Activated CD4-positive, alpha-beta T cell treated with anti-CD3 and anti-CD28 coated beads for 4 hours (primary cell): ENCODE measurements at regions not wholly inside any gene's neighbourhood (a gene's known extent, or its start where the extent isn't known, plus 50 kb on each side); places are given as distances from the start of the nearest gene placed in this dataset.
"Not testable (repeated sequence)": the region's sequence is repeated elsewhere in the genome, so short reads cannot be mapped to it uniquely, and the experiment has no call there.

Experiments
- DNase-seq, 2 donors: peaks; one replicate each; pipeline ENCODE4 v3.0.0-alpha.2; 2020

DNA sequence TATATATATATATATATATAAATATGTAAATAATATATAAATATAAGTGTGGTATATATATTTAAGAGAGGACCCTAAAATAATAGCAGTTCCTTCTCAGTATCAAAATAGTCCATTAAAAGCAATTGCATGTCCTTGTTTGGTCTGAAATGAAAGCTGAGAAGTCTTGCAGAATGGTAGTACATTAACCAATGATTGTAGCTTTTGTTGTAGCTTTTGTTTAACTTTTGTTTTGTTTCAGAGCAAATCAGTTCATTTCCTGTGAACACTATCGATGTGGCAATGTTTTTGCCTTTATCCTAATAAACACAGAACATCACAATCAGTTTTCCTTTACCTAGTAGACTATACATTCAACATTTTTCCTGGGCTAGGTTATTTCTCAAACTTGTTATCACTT, 1256.2 kb upstream of the SPRY2 start:
- DNase-seq = no peak

- no peak for DNase-seq
These were observed 1255.4 kb upstream of the SPRY2 start for GRCh38 chr13:81596224-81596753.

GRCh38 chr13:81591528-81592220, 1250.7 kb upstream of the SPRY2 start:
- no peak for DNase-seq

DNA sequence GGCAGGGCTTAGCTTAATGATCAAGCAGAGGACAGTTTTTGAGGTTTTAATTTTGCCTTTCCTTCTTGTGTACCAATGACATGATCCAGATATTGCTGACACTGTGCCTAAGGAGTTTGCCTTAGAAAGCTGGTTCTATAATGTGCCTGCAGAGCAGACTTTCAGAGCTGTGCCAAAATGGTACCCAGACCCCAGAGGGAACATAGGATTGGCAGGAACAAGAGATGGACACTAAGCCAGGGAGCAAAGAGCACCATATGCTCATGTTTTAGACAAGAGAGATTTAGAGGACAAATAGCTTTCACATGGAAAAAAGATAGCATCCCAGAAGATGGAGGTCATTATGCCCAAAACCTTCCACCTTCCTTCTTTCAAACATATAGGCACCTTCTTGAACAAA, 1241.5 kb upstream of the SPRY2 start:
- DNase-seq = no peak

DNA sequence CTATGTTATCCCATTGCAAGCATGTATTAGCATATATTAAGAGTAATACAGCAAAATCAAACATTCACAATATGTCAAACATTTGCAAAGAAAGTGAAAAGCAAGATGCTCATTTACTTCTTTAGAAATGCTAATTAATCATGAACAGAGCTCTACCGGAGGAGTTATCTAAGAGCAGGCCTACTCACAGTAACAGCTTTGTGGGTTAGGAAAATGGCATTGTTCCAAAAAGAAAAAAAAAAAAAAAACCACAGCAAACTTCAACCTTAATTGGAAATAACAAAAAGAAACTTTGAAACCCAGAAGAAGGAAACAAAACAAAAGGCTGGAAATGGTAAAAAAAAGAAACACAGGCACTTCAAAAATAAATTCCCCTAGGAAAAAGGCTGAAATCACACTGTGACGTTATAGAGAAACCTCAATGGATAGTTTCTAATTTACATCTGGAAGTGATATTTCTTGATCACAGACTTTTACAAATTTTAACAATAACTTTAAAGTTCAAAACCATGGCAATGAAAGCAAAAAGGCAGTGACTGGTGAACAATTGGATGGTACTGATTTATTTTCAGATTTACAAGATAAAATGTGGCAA, 1236.8 kb upstream of the SPRY2 start:
- DNase-seq = no peak

- DNase-seq = no peak
These were observed 1227.9 kb upstream of the SPRY2 start for GRCh38 chr13:81568824-81569223.

DNA sequence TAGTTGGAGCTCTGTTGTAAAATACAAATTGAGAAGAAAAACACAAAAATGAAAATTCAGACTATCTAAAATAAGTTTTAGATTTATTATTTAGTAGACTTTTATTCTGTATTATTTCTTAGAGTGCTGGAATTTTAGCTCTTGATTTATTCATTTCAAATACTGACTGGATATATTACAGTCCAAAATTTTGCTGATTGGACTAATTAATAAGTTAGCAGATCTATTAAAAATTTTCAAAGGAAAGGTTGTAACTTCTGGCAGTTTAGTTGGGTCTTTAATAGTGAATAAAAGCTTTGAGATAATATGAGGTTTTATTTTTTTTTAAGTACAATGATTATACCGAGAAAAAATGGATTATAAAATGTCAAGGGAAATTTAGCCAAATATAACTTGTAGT, 1224.9 kb upstream of the SPRY2 start:
- no peak for DNase-seq

DNA sequence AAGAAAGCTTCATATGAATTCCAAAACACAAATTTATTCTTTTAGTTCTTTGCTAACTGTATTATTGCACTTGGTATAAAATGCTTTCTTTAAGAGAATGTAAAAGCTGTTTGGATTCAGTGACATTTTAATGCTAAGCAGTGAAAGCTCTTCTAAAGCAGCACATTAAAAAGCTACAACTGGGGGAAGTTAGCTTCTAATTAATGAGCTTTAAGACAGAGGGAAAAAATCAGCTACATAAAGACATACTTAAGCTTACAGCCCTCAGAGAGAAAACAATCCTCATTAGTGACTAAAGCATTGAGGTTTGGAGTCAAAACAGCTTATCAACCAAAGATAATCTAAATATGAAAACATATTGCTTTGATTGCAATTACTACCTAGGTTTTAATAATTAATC, 1222.2 kb upstream of the SPRY2 start:
- DNase-seq = no peak

DNA sequence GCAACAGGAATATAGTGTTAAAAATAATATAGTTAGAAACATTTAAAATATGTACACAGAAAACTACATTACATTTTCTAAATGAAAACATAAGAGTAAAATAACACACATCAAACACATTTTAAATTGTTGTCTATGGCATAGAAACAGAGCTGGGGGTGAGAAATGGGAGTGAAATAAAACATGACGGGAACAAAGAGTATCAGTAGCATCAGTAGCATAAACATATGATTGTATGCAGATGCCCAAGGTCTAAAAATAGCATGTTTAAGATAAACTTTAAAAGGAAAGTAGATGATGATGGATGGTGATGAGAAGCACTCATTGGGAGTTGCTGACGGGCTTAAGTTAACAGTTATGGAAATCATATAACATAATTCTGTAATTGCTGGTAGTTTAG, 1221.7 kb upstream of the SPRY2 start:
- no peak for DNase-seq

DNA sequence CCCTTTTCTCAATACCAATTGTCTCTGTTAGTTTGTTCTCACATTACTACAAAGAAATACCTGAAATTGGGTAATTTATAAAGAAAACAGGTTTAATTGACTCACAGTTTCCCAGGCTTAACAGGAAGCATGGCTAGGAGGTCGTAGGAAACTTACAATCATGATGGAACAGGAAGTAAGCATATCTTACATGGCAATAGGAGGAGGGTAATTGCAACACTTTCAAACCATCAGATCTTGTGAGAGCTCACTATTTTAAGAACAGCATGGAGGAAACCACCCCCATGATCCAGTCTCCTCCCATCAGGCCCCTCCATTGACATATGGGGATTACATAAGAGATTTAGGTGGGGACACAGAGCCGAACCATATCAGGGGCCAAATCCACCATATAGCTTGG, 1210.1 kb upstream of the SPRY2 start:
- no peak for DNase-seq

DNA sequence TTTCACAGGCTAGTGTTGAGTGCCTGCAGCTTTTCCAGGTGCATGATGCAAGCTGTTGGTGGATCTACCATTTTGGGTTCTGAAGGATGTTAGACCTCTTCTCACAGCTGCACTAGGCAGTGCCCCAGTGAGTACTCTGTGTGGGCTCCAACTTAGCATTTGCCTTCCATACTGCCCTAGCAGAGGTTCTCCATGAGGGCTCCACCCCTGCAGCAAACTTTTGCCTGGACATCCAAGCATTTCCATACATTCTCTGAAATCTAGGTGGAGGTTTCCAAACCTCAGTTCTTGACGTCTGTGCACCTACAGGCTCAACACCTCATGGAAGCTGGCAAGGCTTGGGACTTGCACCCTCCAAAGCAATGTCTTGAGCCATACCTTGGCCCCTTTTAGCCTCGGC, 1205.4 kb upstream of the SPRY2 start:
- not testable (repeated sequence) for DNase-seq

DNA sequence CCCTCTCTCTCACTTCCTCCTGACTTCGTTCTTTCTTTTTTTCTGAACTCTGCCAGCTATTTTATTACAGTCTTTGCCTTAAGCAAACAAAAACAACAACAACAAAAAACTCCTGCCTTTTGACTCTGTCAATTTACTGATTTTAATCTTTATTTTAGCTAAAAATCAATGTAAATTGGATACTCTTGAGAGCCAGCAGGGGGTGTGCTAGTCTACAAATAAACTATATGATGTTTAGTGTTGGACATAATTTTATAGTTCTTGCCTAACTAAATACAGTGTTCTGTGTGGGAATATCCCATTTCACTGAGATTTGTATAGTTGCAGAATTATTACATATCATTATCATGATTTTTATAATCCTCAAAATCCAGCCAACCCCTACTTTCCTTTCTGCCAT, 1199.9 kb upstream of the SPRY2 start:
- DNase-seq = no peak

DNA sequence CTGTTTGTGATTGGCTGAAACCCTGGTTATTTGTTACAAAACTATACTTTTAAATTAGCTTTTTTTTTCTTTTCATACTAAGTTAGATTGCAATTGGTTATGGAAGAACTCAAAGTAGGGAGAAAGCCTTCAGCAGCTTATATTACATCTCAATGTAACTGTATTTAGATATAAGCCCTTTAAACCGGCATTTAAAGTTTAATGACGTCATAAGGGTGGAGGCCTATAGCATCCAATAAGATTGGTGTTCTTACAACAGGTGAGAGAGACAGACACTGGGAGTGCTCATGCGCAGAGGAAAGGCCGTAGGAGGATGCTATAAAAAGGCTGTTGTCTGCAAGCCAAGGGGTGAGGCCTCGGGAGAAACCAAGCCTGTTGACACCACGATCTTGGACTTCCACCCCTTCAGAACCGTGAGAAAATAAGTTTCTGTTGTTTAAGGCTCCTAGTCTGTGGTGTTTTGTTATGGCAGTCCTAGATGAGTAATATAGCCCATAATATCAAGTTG, 1198.8 kb upstream of the SPRY2 start:
- DNase-seq = no peak

DNA sequence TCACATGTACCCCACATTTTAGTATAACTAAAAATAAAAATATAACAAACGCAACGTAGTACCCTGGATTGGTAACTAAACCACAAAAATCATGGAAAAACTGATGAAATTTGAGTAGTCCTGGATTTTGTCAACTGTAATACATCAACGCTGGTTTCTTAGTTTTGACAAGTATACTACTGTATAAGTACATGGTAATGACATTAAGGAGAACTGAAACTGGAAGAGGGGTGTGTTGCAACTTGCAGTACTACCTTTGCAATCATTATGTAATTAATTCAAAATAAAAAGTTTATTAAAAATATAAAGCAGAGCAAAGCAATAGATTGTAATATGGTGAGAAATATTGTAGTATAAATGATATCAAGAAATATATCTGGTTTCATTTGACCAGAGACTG, 1158.0 kb upstream of the SPRY2 start:
- DNase-seq = no peak

GRCh38 chr13:81493144-81493543, 1152.2 kb upstream of the SPRY2 start:
- DNase-seq = no peak

DNA sequence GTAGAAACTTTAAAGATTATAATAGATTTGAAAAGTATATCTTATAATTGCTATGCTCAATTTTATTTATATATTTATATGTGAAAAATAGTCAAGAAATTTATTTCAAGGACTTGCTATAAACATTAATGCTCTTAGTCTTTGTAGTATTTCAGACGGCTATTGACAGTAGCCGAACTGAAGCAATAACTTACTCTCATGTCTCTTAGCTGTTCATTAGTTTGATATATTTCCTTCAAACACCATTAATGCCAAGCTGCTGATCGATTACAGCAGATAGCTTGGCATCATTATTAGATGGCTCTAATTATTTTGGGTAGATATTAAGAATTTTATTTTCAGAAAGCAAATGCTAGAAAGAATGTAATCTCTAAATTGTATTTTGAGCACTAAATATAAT, 1151.5 kb upstream of the SPRY2 start:
- DNase-seq = no peak

DNA sequence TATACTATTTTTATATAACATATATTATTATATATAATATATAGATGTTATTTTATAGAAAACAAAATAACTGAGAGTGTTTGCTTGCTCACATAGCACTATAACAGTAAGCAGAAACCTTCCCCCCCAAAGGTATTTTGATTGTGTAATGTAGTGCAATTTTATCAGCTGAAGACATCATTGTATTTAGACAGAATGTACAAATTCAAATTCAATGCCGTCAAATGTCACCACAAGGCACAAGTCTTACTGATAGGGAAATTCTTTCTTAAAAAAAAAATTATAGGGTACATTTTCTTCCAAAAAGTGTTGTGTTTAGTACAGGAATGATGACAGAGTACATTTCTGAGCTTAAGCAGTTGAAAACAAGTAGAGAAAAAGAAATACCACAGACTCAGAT, 1147.1 kb upstream of the SPRY2 start:
- DNase-seq = no peak

DNA sequence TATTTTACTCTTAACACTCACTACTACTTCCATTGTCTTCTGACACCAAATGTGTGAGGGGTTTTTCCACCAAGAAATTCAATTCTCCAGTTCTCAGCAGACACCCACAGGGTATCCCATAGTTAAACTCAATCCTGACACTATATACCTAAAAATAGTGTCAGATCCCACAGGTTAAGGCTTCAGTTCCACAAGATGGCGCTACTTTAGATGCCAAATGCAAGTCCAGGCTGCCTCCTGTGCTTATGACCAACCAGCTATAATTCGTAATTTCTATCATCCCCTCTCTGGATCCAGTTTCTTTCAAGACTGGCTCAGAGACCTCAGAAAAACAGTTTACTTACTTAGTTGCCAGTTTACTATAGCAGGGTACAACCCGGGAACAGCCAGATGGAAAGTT, 1146.2 kb upstream of the SPRY2 start:
- DNase-seq = no peak

DNA sequence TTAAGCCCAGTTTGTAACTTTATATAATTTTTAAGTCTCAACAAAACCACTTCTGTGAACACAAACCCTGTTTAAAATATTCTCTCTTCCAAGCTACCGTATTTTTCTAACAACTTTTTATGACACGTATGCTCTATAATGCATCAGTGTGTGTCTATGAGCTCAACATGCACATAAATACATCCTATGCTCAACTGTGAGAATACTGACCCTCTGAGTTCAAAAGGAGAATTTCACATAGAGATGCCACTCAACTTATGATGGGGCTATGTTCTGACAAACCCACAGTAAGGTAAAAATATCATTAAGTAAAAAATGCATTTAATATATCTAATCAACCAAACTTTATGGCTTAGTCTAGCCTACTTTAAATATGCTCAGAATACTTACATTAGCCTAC, 1139.7 kb upstream of the SPRY2 start:
- no peak for DNase-seq

GRCh38 chr13:81473366-81473899, 1132.5 kb upstream of the SPRY2 start:
- no peak for DNase-seq

- no peak for DNase-seq
These were observed 1117.2 kb upstream of the SPRY2 start for GRCh38 chr13:81458170-81458569.

DNA sequence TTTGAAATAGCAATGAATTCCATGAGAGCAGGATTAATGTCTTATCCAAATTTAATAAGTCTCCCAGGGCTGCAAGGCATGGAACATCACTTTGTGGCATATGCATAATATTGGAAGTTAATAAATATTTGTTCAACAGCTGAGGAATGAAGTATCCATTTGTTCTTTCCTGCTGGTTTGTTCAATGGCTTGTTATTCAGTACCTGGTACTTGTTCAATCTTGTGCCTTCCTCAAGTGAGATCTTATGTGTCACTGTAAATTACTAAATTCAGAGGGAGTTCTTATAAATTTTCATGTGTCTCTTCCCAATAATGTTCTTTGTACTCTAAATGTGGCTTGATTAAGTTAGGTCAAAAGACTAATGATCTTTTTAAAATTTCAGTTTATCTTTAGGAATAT, 1105.5 kb upstream of the SPRY2 start:
- DNase-seq = no peak

GRCh38 chr13:81442904-81443303, 1102.0 kb upstream of the SPRY2 start:
- DNase-seq = no peak

- no peak for DNase-seq
These were observed 1084.4 kb upstream of the SPRY2 start for GRCh38 chr13:81425286-81425685.
